C4-2B (cell line): ENCODE measurements at regions not wholly inside any gene's neighbourhood (a gene's known extent, or its start where the extent isn't known, plus 50 kb on each side); places are given as distances from the start of the nearest gene placed in this dataset.

Experiments
- H3K27ac ChIP-seq: fragments of 450-650 bp; 2 replicates; pipeline ENCODE4 v1.5.1; 2017
- CTCF ChIP-seq: fragments of 450-650 bp; conservative IDR thresholded peaks from 2 replicates; pipeline ENCODE4 v1.5.1; 2017; ENCODE audit warnings: mild to moderate bottlenecking
- ZFX ChIP-seq: fragments of 450-650 bp; IDR thresholded peaks from 2 replicates; pipeline ENCODE4 v1.6.1; 2017

DNA sequence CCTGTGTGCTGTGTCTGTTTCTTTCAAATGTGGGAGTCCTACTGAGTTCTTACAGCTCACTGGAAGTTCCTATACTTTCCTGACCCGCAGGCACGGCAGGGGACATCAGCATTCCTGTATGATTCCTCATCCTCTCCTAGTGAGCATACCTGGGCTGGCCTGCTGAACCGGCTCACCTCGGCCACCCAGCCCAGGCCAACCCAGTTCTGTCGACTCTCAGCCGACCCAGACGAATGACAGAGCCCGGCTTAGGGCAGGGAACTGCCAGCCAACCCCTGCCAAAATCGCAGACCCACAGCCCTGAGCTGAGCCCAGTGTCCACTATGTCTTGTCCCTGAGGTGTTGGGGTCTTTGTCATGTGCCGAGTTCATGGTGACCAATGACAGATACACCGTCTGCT is 339.7 kb downstream of the BRD1 start:
- H3K27ac ChIP-seq = no peak overlapping the region
- no peak for TF ChIP-seq CTCF

GRCh38 chr22:49486225-49486624 is 341.4 kb downstream of the BRD1 start:
- TF ChIP-seq ZFX (no peak), CTCF (no peak)
- H3K27ac ChIP-seq = no peak overlapping the region

- TF ChIP-seq CTCF (no peak), ZFX (no peak)
Observed at GRCh38 chr22:49483946-49484345, 343.7 kb downstream of the BRD1 start.

GRCh38 chr22:49483281-49483870 is 344.3 kb downstream of the BRD1 start:
- no peak overlapping the region for H3K27ac ChIP-seq
- TF ChIP-seq CTCF = no peak
- no peak for TF ChIP-seq ZFX

More at GRCh38 chr22:49483946-49484345, 343.7 kb downstream of the BRD1 start:
- no peak overlapping the region for H3K27ac ChIP-seq

DNA sequence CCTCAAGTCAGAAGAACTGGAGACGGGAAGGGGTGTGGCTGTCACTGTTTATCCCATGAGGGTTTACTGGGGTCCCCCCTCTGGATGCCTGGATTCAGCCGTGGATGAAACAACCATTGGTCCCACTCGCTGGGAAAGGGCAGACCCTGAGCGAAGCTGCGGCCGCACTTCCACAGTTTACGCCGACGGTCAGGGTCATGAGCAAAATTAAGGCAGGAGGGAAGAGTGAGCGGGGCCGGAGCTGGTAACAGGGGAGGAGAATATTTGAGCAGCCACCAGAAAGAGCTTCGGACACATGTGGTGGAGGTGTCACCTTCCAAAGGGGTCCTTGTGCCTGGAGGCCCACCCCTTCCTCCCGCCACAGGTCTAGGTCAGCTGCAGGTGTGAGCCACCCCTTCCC is 344.9 kb downstream of the BRD1 start:
- no peak overlapping the region for H3K27ac ChIP-seq
- TF ChIP-seq ZFX = no peak
- TF ChIP-seq CTCF = no peak

DNA sequence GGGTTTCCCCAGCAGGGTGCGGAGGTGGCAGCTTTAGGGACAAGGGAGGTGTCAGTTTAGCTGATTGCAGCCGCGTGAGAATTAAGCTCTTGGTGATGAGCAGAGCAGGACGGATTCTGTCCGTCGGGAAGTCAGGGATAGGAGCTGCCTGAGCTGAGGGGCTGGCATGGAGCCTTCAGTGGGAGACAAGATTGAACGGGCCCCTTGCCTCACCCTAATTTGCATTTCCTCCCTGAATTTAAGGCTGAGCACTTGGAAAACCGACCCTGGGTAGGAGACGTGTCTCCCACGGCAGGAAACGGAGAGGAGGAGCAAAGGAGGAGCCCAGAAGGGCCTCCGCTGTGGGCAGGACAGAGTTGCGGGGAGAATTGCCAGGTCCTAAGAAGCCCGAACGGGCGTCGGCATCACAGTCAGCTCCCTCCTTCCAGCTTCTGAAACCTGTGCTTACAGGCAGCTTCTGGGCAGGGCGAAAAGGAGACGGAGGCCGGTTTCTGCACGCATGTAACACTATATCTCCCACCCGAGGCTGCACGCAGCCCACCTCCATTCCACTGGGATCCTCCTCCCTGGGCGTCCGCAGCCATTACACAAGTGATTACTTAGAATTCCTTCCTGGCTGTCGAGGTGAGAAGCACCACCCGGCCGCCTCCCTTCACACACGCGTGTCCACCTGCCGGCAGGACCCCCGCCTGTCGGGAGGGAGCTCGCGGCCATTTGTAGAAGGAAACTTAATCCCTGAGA is 345.8 kb downstream of the BRD1 start:
- no peak overlapping the region for H3K27ac ChIP-seq
- TF ChIP-seq ZFX = no peak
- no peak for TF ChIP-seq CTCF

DNA sequence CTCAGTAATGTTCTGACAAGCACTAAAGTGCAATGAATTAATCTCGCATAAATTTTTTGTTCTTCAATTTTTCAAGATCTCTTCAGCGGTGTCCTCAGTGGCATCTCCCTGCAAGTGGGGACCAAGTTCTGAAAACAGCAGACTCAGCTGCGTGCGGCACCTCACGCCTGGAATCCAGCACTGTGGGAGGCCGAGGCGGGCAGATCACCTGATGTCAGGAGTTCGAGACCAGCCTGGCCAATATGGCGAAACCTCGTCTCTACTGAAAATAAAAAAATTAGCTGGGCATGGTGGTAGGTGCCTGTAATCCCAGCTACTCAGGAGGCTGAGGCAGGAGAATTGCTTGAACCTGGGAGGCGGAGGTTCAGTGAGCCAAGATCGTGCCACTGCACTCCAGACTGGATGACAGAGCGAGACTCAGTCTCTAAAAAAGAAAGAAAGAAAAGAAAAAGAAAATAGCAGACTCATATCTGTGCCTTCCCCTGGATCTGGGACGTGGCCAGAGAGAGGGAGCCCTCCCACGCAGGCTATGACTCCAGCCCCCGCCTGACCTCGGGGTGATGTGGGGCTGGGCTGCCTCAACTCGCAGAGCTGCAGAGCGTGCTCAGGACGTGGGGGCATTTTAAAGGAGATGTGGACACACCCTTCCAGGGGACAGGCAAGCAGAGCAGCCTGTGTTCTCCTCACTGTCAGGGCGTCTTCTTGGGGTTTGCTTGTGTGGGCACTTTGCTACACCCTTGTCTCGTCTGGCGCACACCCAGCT is 346.6 kb downstream of the BRD1 start:
- TF ChIP-seq ZFX = no peak
- TF ChIP-seq CTCF = no peak

More for the DNA sequence above, 346.6 kb downstream of the BRD1 start:
- no peak overlapping the region for H3K27ac ChIP-seq
